ENCODE measurements at regions not wholly inside any gene's neighbourhood (a gene's known extent, or its start where the extent isn't known, plus 50 kb on each side); places are given as distances from the start of the nearest gene placed in this dataset.

DNA sequence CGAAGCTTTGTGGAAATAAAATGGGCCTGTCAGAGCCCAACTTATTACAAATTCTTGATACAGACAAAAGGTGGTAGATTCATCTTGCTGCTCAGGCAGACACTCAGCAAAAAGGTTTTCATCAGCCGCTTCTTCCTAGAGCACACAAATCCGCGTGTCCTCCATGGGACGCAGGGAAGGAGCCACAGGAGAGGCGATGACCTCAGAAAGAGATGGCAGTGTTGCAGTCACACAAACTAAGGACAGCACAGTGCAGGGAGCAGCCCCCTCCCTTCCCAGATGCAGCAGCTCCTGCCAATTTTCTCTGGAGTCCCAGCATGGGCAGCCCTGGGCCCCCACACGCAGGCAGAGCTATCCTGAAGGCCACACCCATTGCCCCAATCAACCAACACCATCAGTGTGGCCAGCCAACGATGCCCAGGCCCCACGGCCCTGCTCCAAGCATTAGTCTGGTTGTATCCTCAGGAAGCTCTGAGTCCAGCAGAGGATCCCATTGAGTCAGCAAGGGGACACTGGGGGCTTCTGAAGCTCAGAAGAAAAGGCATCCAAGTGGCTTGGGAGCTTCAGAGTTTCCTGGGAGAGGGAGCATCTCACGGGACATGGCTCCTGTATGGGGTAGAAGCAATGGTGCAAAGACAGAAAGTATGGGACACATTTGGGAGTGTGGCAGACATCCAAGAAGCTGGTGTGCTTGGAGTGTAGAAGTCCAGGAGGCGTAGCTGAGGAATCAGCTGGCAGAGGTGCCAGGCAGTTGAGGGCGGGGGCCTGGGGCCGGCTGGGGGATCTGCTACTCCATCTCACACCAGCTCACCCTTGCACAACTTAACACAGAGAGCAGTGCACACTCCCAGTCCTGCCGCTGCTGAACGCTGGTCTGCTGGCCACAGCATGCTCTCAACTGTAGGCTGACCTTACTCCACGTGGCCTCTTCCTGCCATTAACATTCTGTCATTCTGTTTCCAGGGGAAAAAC lies 142.1 kb upstream of the CST7 start:
- no peak overlapping the region for H2BK15ac ChIP-seq (replicated peaks; ENCODE audit: low read depth)
- H3K56ac ChIP-seq (ENCODE audit: low read length) = no peak overlapping the region
- no CpG with 5 or more reads among the region's 16 CpGs for WGBS (ENCODE audit: extremely low coverage, insufficient coverage, low lambda C conversion rate)
- no peak overlapping the region for H4K5ac ChIP-seq (ENCODE audit: low read length)
- H3K9ac ChIP-seq (ENCODE audit: low read length) = no peak overlapping the region
- no peak overlapping the region for H2AK5ac ChIP-seq (ENCODE audit: low read length)
- H3K4me2 ChIP-seq (ENCODE audit: low read length) = no peak overlapping the region
- no peak overlapping the region for H3K27ac ChIP-seq (ENCODE audit: low read depth, low read length)
- no peak overlapping the region for H3K18ac ChIP-seq (ENCODE audit: low read length)
- no peak overlapping the region for H3K23ac ChIP-seq (ENCODE audit: low read length)
- no peak overlapping the region for H2BK5ac ChIP-seq (ENCODE audit: low read length)
- no peaks in the 10 kb centered on the region for H3K4me1 ChIP-seq (ENCODE audit: control insufficient read depth, low read depth, low read length)
- H3K79me2 ChIP-seq (ENCODE audit: control insufficient read depth, insufficient read depth, low read length) = no peaks in the 10 kb centered on the region
- no peaks in the 10 kb centered on the region for H3K27me3 ChIP-seq (ENCODE audit: insufficient read depth, low read length, poor library complexity)
- H3K4ac ChIP-seq (ENCODE audit: low read depth, low read length) = no peak overlapping the region
- no peak overlapping the region for H2BK120ac ChIP-seq (ENCODE audit: low read depth, low read length)
- no peak for DNase-seq
- no peak overlapping the region for H4K8ac ChIP-seq (ENCODE audit: low read depth, low read length)
- H3K79me1 ChIP-seq (ENCODE audit: low read length) = no peaks in the 10 kb centered on the region
- no peaks in the 10 kb centered on the region for H3K36me3 ChIP-seq (ENCODE audit: control insufficient read depth, insufficient read depth, low read length)
- no peak overlapping the region for H3K4me3 ChIP-seq (ENCODE audit: low read length)

DNA sequence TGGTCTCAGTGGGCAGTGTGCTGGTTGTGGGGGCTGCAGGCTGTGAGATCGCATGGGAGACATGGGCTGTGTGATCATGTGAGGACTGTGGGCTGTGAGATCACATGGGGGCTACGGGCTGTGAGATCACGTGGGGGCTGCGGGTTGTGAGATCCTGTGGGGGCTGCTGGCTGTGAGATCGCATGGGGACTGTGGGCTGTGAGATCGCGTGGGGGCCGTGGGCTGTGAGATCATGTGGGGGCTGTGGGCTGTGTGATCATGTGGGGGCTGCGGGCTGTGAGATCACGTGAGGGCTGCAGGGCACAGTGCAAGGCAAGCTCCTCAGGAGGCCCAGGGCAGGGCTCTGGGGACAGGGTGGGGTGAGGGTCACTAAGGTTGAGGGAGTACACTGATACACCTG lies 140.5 kb upstream of the CST7 start:
- H3K4me1 ChIP-seq (ENCODE audit: control insufficient read depth, low read depth, low read length) = no peaks in the 10 kb centered on the region
- H3K56ac ChIP-seq (ENCODE audit: low read length) = no peak overlapping the region
- DNase-seq = no peak
- H3K27ac ChIP-seq (ENCODE audit: low read depth, low read length) = no peak overlapping the region
- H3K27me3 ChIP-seq (ENCODE audit: insufficient read depth, low read length, poor library complexity) = no peaks in the 10 kb centered on the region
- no peak overlapping the region for H4K5ac ChIP-seq (ENCODE audit: low read length)
- no peak overlapping the region for H3K18ac ChIP-seq (ENCODE audit: low read length)
- no peak overlapping the region for H3K9ac ChIP-seq (ENCODE audit: low read length)
- H3K79me1 ChIP-seq (ENCODE audit: low read length) = no peaks in the 10 kb centered on the region
- no peak overlapping the region for H3K23ac ChIP-seq (ENCODE audit: low read length)
- no peak overlapping the region for H2BK120ac ChIP-seq (ENCODE audit: low read depth, low read length)
- no peak overlapping the region for H2BK5ac ChIP-seq (ENCODE audit: low read length)
- H3K36me3 ChIP-seq (ENCODE audit: control insufficient read depth, insufficient read depth, low read length) = no peaks in the 10 kb centered on the region
- no CpG with 5 or more reads among the region's 10 CpGs for WGBS (ENCODE audit: extremely low coverage, insufficient coverage, low lambda C conversion rate)
- no peak overlapping the region for H3K4me2 ChIP-seq (ENCODE audit: low read length)
- no peak overlapping the region for H2BK15ac ChIP-seq (replicated peaks; ENCODE audit: low read depth)
- no peaks in the 10 kb centered on the region for H3K79me2 ChIP-seq (ENCODE audit: control insufficient read depth, insufficient read depth, low read length)
- H3K4me3 ChIP-seq (ENCODE audit: low read length) = no peak overlapping the region
- no peak overlapping the region for H3K4ac ChIP-seq (ENCODE audit: low read depth, low read length)
- H4K8ac ChIP-seq (ENCODE audit: low read depth, low read length) = no peak overlapping the region
- H2AK5ac ChIP-seq (ENCODE audit: low read length) = no peak overlapping the region

DNA sequence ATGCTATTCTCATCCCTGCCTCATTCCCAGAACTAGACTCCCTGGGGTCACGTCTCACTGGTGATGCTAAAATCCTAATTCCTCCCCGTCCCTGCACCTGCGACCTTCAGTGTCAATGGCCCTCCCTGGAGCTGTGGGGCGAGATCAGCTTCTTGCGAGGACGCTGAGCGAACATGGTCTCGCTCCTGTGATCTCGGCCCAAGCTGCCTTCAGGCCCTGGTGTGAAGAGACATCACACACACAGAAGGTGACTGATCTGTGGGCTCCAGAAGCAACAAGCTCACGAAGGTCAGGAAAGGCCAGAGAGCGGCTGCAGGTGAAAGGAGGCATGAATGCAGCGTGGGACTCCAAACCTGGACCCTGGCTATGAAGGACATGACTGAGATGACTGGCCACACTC lies 139.5 kb upstream of the CST7 start:
- no peaks in the 10 kb centered on the region for H3K36me3 ChIP-seq (ENCODE audit: control insufficient read depth, insufficient read depth, low read length)
- H3K79me2 ChIP-seq (ENCODE audit: control insufficient read depth, insufficient read depth, low read length) = no peaks in the 10 kb centered on the region
- H3K27ac ChIP-seq (ENCODE audit: low read depth, low read length) = no peak overlapping the region
- no peak overlapping the region for H3K56ac ChIP-seq (ENCODE audit: low read length)
- H3K79me1 ChIP-seq (ENCODE audit: low read length) = no peaks in the 10 kb centered on the region
- H3K4me2 ChIP-seq (ENCODE audit: low read length) = no peak overlapping the region
- H2BK120ac ChIP-seq (ENCODE audit: low read depth, low read length) = no peak overlapping the region
- H3K4me3 ChIP-seq (ENCODE audit: low read length) = no peak overlapping the region
- DNase-seq = no peak
- H3K4ac ChIP-seq (ENCODE audit: low read depth, low read length) = no peak overlapping the region
- no peak overlapping the region for H3K9ac ChIP-seq (ENCODE audit: low read length)
- no peaks in the 10 kb centered on the region for H3K4me1 ChIP-seq (ENCODE audit: control insufficient read depth, low read depth, low read length)
- no CpG with 5 or more reads among the region's 12 CpGs for WGBS (ENCODE audit: extremely low coverage, insufficient coverage, low lambda C conversion rate)
- H4K8ac ChIP-seq (ENCODE audit: low read depth, low read length) = no peak overlapping the region
- H2BK5ac ChIP-seq (ENCODE audit: low read length) = no peak overlapping the region
- H2AK5ac ChIP-seq (ENCODE audit: low read length) = no peak overlapping the region
- H4K5ac ChIP-seq (ENCODE audit: low read length) = no peak overlapping the region
- H3K18ac ChIP-seq (ENCODE audit: low read length) = no peak overlapping the region
- no peaks in the 10 kb centered on the region for H3K27me3 ChIP-seq (ENCODE audit: insufficient read depth, low read length, poor library complexity)
- no peak overlapping the region for H3K23ac ChIP-seq (ENCODE audit: low read length)
- no peak overlapping the region for H2BK15ac ChIP-seq (replicated peaks; ENCODE audit: low read depth)

DNA sequence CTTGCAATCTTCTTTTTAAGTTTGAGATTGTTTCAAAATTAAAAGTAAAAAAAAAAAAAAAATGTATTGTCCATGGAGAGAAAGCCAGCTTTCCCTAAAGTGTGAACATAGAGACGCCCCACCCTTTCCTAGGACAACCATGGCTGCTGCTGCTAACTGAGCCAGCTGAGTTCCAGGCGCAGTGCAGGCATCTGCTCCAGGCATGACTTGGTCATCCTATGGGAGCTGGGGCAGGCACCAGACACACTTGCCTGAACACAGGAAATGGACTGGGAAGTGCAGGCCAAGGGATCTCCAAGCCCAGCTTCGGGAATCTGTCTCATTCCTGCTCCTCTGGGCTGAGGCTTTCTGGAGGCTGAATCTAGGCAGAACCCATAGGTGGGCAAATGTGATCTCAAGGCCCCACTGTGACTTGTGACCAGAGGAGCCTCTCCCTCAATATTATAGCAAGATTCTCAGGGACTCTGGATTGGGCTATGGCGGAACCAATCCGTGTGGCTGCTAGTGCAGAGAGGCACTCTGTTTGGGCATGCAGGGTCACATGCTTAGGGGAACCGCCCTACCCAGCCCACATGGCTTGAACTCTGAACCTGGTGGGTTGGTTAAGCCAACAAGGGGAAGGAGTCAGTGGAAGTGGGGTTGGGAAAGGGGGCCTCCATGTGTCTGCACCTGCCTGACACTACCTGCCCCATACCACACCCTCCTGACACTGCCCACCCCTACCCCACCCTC lies 138.2 kb upstream of the CST7 start:
- Histone ChIP-seq H2BK120ac (ENCODE audit: low read depth, low read length) (no peak overlapping the region), H3K4me1 (ENCODE audit: control insufficient read depth, low read depth, low read length) (no peaks in the 10 kb centered on the region), H3K27ac (ENCODE audit: low read depth, low read length) (no peak overlapping the region), H3K79me2 (ENCODE audit: control insufficient read depth, insufficient read depth, low read length) (no peaks in the 10 kb centered on the region), H3K4me2 (ENCODE audit: low read length) (no peak overlapping the region), H3K27me3 (ENCODE audit: insufficient read depth, low read length, poor library complexity) (no peaks in the 10 kb centered on the region), H3K36me3 (ENCODE audit: control insufficient read depth, insufficient read depth, low read length) (no peaks in the 10 kb centered on the region), H3K23ac (ENCODE audit: low read length) (no peak overlapping the region), H4K8ac (ENCODE audit: low read depth, low read length) (no peak overlapping the region), H3K56ac (ENCODE audit: low read length) (no peak overlapping the region), H3K4ac (ENCODE audit: low read depth, low read length) (no peak overlapping the region), H2BK5ac (ENCODE audit: low read length) (no peak overlapping the region), H3K4me3 (ENCODE audit: low read length) (no peak overlapping the region), H3K18ac (ENCODE audit: low read length) (no peak overlapping the region), H3K9ac (ENCODE audit: low read length) (no peak overlapping the region), H3K79me1 (ENCODE audit: low read length) (no peaks in the 10 kb centered on the region), H4K5ac (ENCODE audit: low read length) (no peak overlapping the region), H2AK5ac (ENCODE audit: low read length) (no peak overlapping the region), H2BK15ac (replicated peaks; ENCODE audit: low read depth) (no peak overlapping the region)
- DNase-seq = no peak
- no CpG with 5 or more reads among the region's 6 CpGs for WGBS (ENCODE audit: extremely low coverage, insufficient coverage, low lambda C conversion rate)

DNA sequence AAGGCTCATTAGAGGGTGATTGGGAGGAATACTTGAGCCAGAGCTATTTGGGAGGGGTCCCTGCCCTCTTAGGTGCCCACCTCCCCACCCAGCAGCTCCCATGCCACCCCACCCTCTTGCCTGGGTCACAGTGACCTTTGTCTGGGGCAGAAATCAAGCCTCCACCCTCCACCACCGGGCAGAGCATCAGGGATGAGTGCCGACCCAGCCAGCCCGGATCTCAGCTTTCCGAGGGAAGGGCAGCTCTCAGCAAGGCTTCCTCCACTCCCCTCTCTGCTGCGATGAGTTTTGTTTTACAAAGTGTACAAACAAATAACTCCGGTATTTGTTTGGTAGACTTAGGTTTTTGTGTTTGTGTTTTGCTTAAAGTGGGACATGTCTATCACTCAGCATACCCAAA lies 136.7 kb upstream of the CST7 start:
- H3K23ac ChIP-seq (ENCODE audit: low read length) = no peak overlapping the region
- no peak overlapping the region for H3K4me2 ChIP-seq (ENCODE audit: low read length)
- H3K4me1 ChIP-seq (ENCODE audit: control insufficient read depth, low read depth, low read length) = no peaks in the 10 kb centered on the region
- no peaks in the 10 kb centered on the region for H3K79me1 ChIP-seq (ENCODE audit: low read length)
- no peak overlapping the region for H2AK5ac ChIP-seq (ENCODE audit: low read length)
- no CpG with 5 or more reads among the region's 6 CpGs for WGBS (ENCODE audit: extremely low coverage, insufficient coverage, low lambda C conversion rate)
- DNase-seq = no peak
- no peak overlapping the region for H3K9ac ChIP-seq (ENCODE audit: low read length)
- no peak overlapping the region for H3K4ac ChIP-seq (ENCODE audit: low read depth, low read length)
- H3K79me2 ChIP-seq (ENCODE audit: control insufficient read depth, insufficient read depth, low read length) = no peaks in the 10 kb centered on the region
- no peak overlapping the region for H3K4me3 ChIP-seq (ENCODE audit: low read length)
- H2BK15ac ChIP-seq (replicated peaks; ENCODE audit: low read depth) = no peak overlapping the region
- no peak overlapping the region for H2BK120ac ChIP-seq (ENCODE audit: low read depth, low read length)
- no peak overlapping the region for H3K56ac ChIP-seq (ENCODE audit: low read length)
- no peak overlapping the region for H2BK5ac ChIP-seq (ENCODE audit: low read length)
- no peak overlapping the region for H4K5ac ChIP-seq (ENCODE audit: low read length)
- no peak overlapping the region for H4K8ac ChIP-seq (ENCODE audit: low read depth, low read length)
- H3K18ac ChIP-seq (ENCODE audit: low read length) = no peak overlapping the region
- no peak overlapping the region for H3K27ac ChIP-seq (ENCODE audit: low read depth, low read length)
- no peaks in the 10 kb centered on the region for H3K27me3 ChIP-seq (ENCODE audit: insufficient read depth, low read length, poor library complexity)
- no peaks in the 10 kb centered on the region for H3K36me3 ChIP-seq (ENCODE audit: control insufficient read depth, insufficient read depth, low read length)
